PC-9 (cell line): ENCODE measurements at regions not wholly inside any gene's neighbourhood (a gene's known extent, or its start where the extent isn't known, plus 50 kb on each side); places are given as distances from the start of the nearest gene placed in this dataset.

ENCODE experiments used
- BruUV-seq: library from RNA; stranded (reverse); fragments of 400-500 nt; replicated peaks from 2 replicates; lab custom pipeline; 2021; lab: Mats Ljungman, UMichigan
- CTCF ChIA-PET: fragments of 300-600 bp; sonication (Branson Sonifier 250); formaldehyde crosslinking; loops from one replicate; lab custom pipeline; 2022; ENCODE audit warnings: antibody characterized with exemption; lab: Charles Lee
- POLR2A ChIA-PET: fragments of 300-600 bp; sonication (Branson Sonifier 250); formaldehyde crosslinking; loops from one replicate; lab custom pipeline; 2022; ENCODE audit warnings: antibody characterized with exemption; ENCODE audit not compliant: unreplicated experiment; lab: Charles Lee
- DNase-seq, 2 experiments: peaks; one replicate each; pipeline versions ENCODE4 v3.0.0 to v3.0.0-alpha.2; 2015 to 2022; ENCODE audit warnings: mixed read lengths in 1 of 2
- H2AFZ ChIP-seq: fragments of 200-600 bp; sonication (generic); 2 replicates; pipeline ENCODE4 v1.8.1; 2017; ENCODE audit warnings: antibody characterized with exemption
- H3F3A ChIP-seq: fragments of 200-600 bp; sonication (generic); 2 replicates; pipeline ENCODE4 v1.8.1; 2017; ENCODE audit warnings: antibody characterized with exemption, mild to moderate bottlenecking, low read depth; ENCODE audit not compliant: insufficient read depth
- H3K27ac ChIP-seq: fragments of 200-600 bp; sonication (generic); 2 replicates; pipeline ENCODE4 v1.6.1; 2016; ENCODE audit warnings: mixed run types
- H3K27me3 ChIP-seq: fragments of 200-600 bp; sonication (generic); 2 replicates; pipeline ENCODE4 v1.6.1; 2016; ENCODE audit warnings: low read depth, mixed run types; ENCODE audit not compliant: insufficient read depth
- H3K36me3 ChIP-seq: fragments of 200-600 bp; sonication (generic); 2 replicates; pipeline ENCODE4 v1.6.1; 2016; ENCODE audit warnings: low read depth, mixed run types
- H3K4me1 ChIP-seq: fragments of 200-600 bp; sonication (generic); replicated peaks from 2 replicates; pipeline ENCODE4 v1.6.1; 2016; ENCODE audit warnings: mixed run types; ENCODE audit not compliant: insufficient read depth
- H3K4me2 ChIP-seq: fragments of 200-600 bp; sonication (generic); 2 replicates; pipeline ENCODE4 v1.6.1; 2017; ENCODE audit warnings: mixed run types
- H3K4me3 ChIP-seq: fragments of 200-600 bp; sonication (generic); 2 replicates; pipeline ENCODE4 v1.6.1; 2016; ENCODE audit warnings: mixed run types
- H3K79me2 ChIP-seq: fragments of 200-600 bp; sonication (generic); 2 replicates; pipeline ENCODE4 v1.6.1; 2017; ENCODE audit warnings: low read depth, mixed run types
- H3K9me2 ChIP-seq: fragments of 200-600 bp; sonication (generic); 2 replicates; pipeline ENCODE4 v1.8.1; 2017; ENCODE audit warnings: mild to moderate bottlenecking; ENCODE audit not compliant: insufficient read depth
- H3K9me3 ChIP-seq: fragments of 200-600 bp; sonication (generic); 2 replicates; pipeline ENCODE4 v1.8.1; 2016; ENCODE audit warnings: low read depth; ENCODE audit not compliant: insufficient read depth
- H4K20me1 ChIP-seq: fragments of 200-600 bp; sonication (generic); 2 replicates; pipeline ENCODE4 v1.8.1; 2017; ENCODE audit not compliant: insufficient read depth
- CTCF ChIP-seq: fragments of 200-600 bp; sonication (generic); conservative IDR thresholded peaks from 2 replicates; pipeline ENCODE4 v1.6.1; 2017; ENCODE audit warnings: mixed run types, antibody characterized with exemption, mild to moderate bottlenecking, moderate library complexity
- EZH2 ChIP-seq: fragments of 200-600 bp; sonication (generic); IDR thresholded peaks from 2 replicates; pipeline ENCODE4 v1.8.0; 2017; ENCODE audit warnings: antibody characterized with exemption, low read depth
- intact Hi-C: fragments of 100-400 bp; cut with micrococcal nuclease; formaldehyde crosslinking; loops from one replicate; pipeline ENCODE4 v1.10.0; 2022; ENCODE audit not compliant: unreplicated experiment

GRCh38 chr17:72284806-72285205 is 164.0 kb downstream of the SOX9 start:
- Histone ChIP-seq H3K9me3 (no peaks in the 10 kb centered on the region), H3K4me2 (no peak overlapping the region), H3K4me3 (no peak overlapping the region), H3K4me1 (peaks cover 8% of the 10 kb centered on the region; the same call in 1 of the 2 replicates), H4K20me1 (no peaks in the 10 kb centered on the region), H3K9me2 (no peaks in the 10 kb centered on the region), H3K27ac (no peak overlapping the region), H3K36me3 (no peaks in the 10 kb centered on the region), H3K79me2 (no peaks in the 10 kb centered on the region), H3F3A (no peaks in the 10 kb centered on the region), H2AFZ (no peak overlapping the region), H3K27me3 (no peaks in the 10 kb centered on the region)
- intact Hi-C loops, result no loop called here
- DNase-seq, result no peak
- POLR2A ChIA-PET, result interaction anchor here (0.5 kb wide), 1 partner anchor 35 kb away, joined by 9 read pairs; no protein-coding TSS in a partner anchor
- CTCF ChIA-PET, result no interaction called here
- no TSS peak for BruUV-seq
- TF ChIP-seq EZH2, result no peak
- TF ChIP-seq CTCF, result no peak

GRCh38 chr17:72287586-72287985 is 166.8 kb downstream of the SOX9 start:
- CTCF ChIA-PET, result no interaction called here
- no peak for TF ChIP-seq CTCF
- no peak for TF ChIP-seq EZH2

GRCh38 chr17:72294487-72294893 is 173.7 kb downstream of the SOX9 start:
- no peak overlapping the region for H3K4me2 ChIP-seq
- BruUV-seq, result no TSS peak
- DNase-seq, result no peak
- H3K27ac ChIP-seq, result no peak overlapping the region
- no peaks in the 10 kb centered on the region for H4K20me1 ChIP-seq
- no peaks in the 10 kb centered on the region for H3K36me3 ChIP-seq
- no peak overlapping the region for H3K4me3 ChIP-seq
- H2AFZ ChIP-seq, result no peak overlapping the region
- H3F3A ChIP-seq, result no peaks in the 10 kb centered on the region
- no peaks in the 10 kb centered on the region; the same call in 1 of the 2 replicates for H3K9me3 ChIP-seq
- no peaks in the 10 kb centered on the region for H3K79me2 ChIP-seq
- peaks cover 23% of the 10 kb centered on the region for H3K4me1 ChIP-seq
- H3K27me3 ChIP-seq, result no peaks in the 10 kb centered on the region
- ChIA-PET POLR2A (no interaction called here), CTCF (no interaction called here)
- intact Hi-C loops, result no loop called here
- TF ChIP-seq CTCF (no peak), EZH2 (no peak)
- H3K9me2 ChIP-seq, result no peaks in the 10 kb centered on the region

More at GRCh38 chr17:72287586-72287985, 166.8 kb downstream of the SOX9 start:
- no peak overlapping the region for H3K27ac ChIP-seq
- no peaks in the 10 kb centered on the region for H4K20me1 ChIP-seq
- H3K4me2 ChIP-seq, result no peak overlapping the region
- peaks cover 8% of the 10 kb centered on the region; the same call in 1 of the 2 replicates for H3K4me1 ChIP-seq
- intact Hi-C loops, result no loop called here
- no peaks in the 10 kb centered on the region for H3K9me2 ChIP-seq
- no peak overlapping the region for H2AFZ ChIP-seq
- H3K27me3 ChIP-seq, result no peaks in the 10 kb centered on the region
- no TSS peak for BruUV-seq
- H3K4me3 ChIP-seq, result no peak overlapping the region
- H3F3A ChIP-seq, result no peaks in the 10 kb centered on the region
- no peaks in the 10 kb centered on the region; the same call in 1 of the 2 replicates for H3K9me3 ChIP-seq
- POLR2A ChIA-PET, result no interaction called here
- no peaks in the 10 kb centered on the region for H3K36me3 ChIP-seq
- no peak for DNase-seq
- no peaks in the 10 kb centered on the region for H3K79me2 ChIP-seq
